ENCODE measurements at regions not wholly inside any gene's neighbourhood (a gene's known extent, or its start where the extent isn't known, plus 50 kb on each side); places are given as distances from the start of the nearest gene placed in this dataset.

DNA sequence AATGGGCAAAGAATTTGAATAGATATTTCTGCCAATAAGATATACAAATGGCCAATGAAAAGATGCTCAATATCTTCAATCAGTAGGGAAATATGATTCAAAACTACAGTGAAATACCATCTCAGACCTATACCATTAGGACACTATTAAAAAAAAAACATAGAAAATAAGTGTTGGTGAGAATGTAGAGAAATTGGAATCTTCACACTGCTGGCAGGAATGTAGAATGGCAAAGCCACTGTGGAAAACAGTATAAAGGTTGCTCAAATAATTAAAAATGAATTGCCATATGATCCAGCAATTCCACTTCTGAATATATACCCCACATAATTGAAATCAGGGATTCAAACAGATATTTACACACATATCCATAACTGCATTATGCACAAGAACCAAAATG is 88.1 kb upstream of the STARD13 start:
- no peak for DNase-seq

GRCh38 chr13:33375421-33375820 is 89.9 kb upstream of the STARD13 start:
- no peak for DNase-seq

GRCh38 chr13:33376212-33376611 is 90.7 kb upstream of the STARD13 start:
- DNase-seq: no peak

DNA sequence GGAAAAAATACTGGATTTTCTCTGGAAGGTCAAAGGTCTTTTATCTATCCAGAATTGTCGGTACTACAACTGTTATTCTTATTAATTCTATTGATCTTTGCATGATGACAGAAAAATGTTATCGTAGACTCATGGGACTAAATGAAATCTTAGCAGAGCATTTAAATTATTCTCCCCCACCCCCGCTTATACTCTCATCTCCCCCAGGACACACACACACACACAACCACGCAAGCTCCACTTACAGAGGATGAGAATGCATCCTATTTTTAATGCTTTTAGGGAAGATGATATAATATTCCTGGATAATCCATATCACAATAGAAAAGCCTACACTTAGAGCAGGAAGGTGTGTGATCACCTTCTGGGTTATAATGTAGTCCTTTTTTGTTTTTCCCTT is 91.9 kb upstream of the STARD13 start:
- DNase-seq: no peak

DNA sequence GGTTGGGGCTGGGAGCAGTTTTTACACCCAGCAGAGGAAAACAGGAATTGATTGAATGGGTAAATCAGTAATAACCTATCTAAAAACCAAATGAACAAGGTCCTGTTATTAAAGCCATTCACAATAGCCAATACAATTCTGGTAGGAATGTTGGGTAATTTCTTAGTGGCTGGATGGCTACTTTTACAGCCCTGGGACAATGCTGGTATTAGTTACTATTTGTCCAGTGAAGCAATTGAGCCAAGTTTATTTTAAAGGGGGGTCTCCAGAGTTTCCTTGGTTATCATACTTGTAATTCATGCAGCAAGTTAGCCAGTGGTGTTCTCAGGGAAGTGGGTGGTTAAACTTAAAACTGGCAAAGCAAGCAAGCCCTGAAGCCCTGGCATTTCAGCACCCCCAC is 92.3 kb upstream of the STARD13 start:
- no peak for DNase-seq

- DNase-seq: no peak
Measured at GRCh38 chr13:33379608-33380007, 94.1 kb upstream of the STARD13 start.

DNA sequence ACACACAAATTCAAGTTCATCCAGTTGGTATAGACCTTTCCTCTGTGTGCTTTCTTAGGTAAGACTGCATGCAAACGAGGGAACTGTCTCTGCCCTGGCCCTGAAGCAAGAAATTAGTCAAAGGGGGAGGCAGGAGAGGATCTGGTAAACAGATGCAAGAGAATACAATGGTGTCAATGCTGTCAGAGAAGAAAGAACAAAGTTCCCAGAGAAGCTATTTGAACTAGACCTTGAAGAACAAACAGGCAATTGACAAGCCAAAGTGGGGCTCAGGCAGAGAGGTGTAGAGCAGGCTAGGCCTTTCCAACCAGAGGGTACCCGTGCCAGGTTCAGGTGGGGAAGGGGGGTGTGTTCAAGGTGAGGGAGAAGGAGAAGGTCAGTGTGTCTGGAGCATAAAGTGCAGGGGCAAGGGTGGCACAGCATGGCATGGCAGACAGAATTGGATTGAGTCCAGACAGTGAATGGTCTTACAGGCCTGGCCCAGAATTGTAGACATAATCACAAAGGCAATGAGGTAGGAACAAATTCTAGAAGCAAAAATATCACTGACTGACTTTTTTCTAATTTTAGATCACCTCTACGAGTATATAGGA is 95.0 kb upstream of the STARD13 start:
- no peak for DNase-seq

GRCh38 chr13:33381180-33381579 is 95.6 kb upstream of the STARD13 start:
- DNase-seq: no peak

DNA sequence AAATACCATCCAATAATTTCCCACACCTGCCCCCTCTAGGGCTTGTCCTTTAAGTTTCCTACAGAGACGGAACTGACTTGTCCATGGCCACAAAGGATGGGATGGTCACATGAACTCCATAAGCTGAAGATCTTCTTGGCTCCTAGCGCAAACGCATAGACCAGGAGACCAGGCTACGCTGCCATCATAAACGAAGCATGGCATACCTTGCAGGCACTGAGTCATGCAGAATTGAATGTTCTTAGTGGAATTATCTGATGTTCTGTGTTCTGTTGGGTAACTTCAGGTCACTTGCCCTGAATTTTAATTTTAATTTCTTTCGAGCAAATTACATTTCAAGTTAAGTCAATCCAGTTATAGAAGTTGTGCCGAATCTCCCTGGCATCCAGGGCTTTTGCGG is 96.4 kb upstream of the STARD13 start:
- no peak for DNase-seq

DNA sequence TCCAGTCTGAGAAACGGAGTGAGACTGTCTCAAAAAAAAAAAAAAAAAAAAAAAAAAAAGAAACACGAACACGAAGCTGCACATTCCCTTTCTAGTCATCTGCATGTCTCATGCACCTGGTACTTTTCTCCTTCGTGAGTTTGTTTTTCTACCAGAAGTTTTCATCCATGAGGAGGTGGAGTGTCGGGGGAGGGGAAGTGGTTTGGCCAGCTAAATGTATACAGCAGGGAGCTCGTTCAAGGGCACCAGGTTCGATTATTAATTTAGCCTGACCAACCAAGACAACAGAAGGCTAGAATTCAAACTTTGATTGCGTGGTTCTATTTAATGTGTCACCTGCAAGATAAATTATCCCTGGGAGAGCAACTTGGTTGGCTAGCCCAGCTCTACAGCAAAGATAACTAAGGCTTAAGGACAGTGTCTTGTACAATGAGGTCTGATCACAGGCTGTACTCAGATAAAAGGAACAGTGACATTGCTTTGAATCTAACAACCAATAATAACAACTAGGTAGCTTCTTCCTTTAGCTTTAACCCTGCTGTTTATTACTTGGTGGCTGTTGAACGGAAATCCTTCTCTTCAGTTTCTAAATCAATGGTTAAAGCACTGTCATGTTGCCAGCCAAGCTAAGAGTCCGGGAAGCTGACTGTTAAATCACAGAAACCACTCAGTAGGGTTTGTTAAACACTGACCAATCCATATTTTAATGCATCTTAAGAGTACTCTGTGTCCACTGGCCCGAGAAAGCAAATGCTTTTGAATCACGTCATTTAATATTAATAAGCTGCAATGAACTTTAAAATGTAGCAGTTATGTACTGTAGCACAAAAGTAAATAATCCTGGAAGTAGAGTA is 98.4 kb upstream of the STARD13 start:
- no peak for DNase-seq

DNA sequence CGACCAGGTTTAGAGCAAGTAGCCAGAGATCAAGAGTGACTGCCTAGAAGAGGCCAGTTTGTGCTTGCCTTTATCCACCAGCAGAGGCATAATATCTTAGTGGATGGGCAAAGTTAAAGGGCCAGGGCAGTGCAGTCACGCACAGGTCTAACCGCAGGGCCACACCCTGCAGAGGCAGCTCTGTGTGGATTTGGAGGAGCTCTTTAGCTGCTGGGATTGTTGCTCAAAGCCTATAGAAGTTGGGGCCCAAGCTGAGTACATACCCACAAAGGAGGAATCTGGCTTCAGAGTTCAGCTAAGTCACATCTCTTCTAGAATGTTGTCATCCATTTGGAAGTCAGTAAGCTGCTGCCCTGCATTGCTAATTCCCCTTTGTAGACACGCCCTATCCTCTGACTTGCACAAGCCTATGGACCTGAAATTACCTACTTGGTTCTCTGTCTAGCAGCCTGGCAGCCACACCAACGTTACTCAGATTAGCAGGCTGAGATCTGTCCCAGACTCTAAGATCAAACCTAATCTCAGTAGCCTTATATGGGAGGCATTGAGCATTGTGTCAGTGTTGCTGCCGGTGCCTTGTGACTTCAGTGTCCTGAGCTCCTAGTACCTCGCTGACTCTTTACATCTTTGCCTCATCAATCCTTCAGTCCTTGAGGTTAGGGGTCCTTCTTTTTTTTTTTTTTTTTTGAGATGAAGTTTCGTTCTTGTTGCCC is 102.9 kb upstream of the STARD13 start:
- DNase-seq: no peak

GRCh38 chr13:33392794-33393405 is 107.3 kb upstream of the STARD13 start:
- no peak for DNase-seq

- no peak for DNase-seq
Measured at GRCh38 chr13:33394294-33394932, 108.9 kb upstream of the STARD13 start.

- DNase-seq: no peak
Measured at GRCh38 chr13:33401238-33401637, 115.7 kb upstream of the STARD13 start.

- no peak for DNase-seq
Measured at GRCh38 chr13:33402975-33403374, 117.4 kb upstream of the STARD13 start.

GRCh38 chr13:33403807-33404362 is 118.3 kb upstream of the STARD13 start:
- DNase-seq: no peak

- DNase-seq: no peak
Measured at GRCh38 chr13:33405371-33405770, 119.8 kb upstream of the STARD13 start.

DNA sequence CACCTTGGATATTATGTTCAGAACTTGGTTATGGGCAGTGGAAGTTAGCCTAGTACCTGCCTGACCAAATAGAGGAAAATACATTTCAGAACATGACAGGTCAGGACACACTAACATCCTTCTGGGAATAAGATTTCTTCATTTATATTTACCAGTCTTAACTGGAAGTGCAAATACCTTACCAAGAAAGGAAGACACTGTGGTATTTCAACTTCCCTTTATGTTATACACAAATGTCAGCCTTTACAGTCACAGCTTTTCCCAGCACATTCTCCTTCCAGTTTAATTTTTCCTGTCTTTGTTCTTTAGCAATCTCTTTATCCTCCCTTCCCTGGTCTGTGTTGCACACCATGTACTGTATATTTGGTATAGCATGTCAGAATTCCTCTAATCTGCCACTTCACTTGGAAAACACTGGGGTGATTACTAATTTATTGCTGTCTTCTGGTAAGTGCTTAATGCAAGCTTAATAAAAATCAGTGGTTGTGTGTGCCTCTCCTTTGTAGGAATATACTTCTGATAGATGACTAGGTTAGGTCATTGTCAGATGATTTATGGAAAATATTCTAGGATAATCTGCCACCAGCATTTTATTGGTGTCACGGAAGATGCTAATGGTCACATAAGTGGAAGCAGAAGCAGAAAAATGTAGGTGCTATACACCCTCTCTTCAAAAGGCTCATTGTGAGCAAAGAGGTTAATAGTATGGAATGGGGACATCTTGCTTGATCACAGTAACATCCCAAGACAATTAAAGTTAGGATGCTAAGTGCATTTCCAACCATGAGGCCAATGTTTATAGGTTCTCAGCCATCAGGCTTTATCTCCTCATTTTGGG is 124.3 kb upstream of the STARD13 start:
- no peak for DNase-seq

GRCh38 chr13:33410619-33411018 is 125.1 kb upstream of the STARD13 start:
- no peak for DNase-seq

GRCh38 chr13:33411312-33411711 is 125.8 kb upstream of the STARD13 start:
- no peak for DNase-seq

DNA sequence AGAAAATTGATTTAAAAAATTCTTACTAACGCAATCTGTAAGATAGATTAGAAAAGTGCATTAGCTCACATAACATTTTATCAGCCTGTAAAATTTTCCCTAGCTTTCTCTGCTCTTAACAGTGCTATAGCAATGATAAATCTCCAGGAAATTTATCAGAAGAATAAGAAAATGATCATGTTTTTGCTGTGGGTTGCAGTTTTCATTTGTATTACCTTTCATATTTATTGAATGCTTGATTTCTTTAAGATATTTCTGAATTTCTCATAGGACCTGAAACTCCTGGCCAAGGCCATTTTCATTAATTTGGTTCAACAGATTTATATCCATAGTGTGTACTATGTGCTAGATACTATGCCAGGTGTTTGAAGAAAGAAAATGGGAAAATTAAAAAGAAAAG is 130.3 kb upstream of the STARD13 start:
- DNase-seq: no peak
